ENCODE measurements at regions not wholly inside any gene's neighbourhood (a gene's known extent, or its start where the extent isn't known, plus 50 kb on each side); places are given as distances from the start of the nearest gene placed in this dataset.

DNA sequence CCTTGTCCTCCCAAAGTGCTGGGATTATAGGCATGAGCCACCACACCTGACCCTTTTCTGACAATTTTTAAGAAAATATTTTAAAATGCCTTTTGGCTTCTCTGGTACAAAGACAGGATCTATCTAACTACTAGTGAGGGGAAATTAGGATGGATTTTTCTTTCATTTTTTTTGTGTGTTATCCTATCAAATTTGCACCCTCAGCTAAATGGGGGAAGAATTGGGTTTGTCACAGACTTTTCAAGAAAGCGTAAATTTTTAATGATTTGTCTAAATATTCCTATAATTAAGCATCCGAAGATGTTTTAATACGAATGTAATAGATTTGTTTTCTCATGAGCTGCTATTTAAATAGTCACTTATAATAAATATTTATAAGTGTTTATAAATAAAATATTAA is 340.0 kb upstream of the ETAA1 start:
- in situ Hi-C loops (cut with HindIII; ENCODE audit: low pct_unique_long_range_greater_than_20kb, low sequenced_read_pairs) (no loop called here), intact Hi-C loops (cut with micrococcal nuclease; ENCODE audit: unreplicated experiment) (no loop called here)
- H3K27ac ChIP-seq (ENCODE audit: low read length): no peak overlapping the region
- ChIA-PET POLR2A (no interaction called here), CTCF (no interaction called here)
- no peaks in the 10 kb centered on the region for H3K4me1 ChIP-seq (ENCODE audit: control insufficient read depth, insufficient read depth, low read length)
- H3K9me3 ChIP-seq (ENCODE audit: control insufficient read depth, insufficient read depth, low read depth, low read length): no peaks in the 10 kb centered on the region
- no TSS peak for BruUV-seq (replicated peaks)
- ATAC-seq: no peak
- no peaks in the 10 kb centered on the region for H3K27me3 ChIP-seq (ENCODE audit: control insufficient read depth, insufficient read depth, low read length)
- H3K4me3 ChIP-seq (ENCODE audit: low read depth in 2 of 2, low read length in 2 of 2): no peak overlapping the region
- no peaks in the 10 kb centered on the region for H3K36me3 ChIP-seq (ENCODE audit: control insufficient read depth, insufficient read depth, low read length)
- TF ChIP-seq SIN3A (IDR thresholded peaks at IDR 0.05; ENCODE audit: borderline replicate concordance, insufficient read depth, low read depth, low read length) (no peak), CTCF (IDR thresholded peaks at IDR 0.05) (no peak), TCF7L2 (IDR thresholded peaks at IDR 0.05; ENCODE audit: low read depth, low read length) (no peak), POLR2AphosphoS5 (IDR thresholded peaks at IDR 0.05; ENCODE audit: low read depth, low read length) (no peak)
- TF ChIP-seq, protein P1, sequence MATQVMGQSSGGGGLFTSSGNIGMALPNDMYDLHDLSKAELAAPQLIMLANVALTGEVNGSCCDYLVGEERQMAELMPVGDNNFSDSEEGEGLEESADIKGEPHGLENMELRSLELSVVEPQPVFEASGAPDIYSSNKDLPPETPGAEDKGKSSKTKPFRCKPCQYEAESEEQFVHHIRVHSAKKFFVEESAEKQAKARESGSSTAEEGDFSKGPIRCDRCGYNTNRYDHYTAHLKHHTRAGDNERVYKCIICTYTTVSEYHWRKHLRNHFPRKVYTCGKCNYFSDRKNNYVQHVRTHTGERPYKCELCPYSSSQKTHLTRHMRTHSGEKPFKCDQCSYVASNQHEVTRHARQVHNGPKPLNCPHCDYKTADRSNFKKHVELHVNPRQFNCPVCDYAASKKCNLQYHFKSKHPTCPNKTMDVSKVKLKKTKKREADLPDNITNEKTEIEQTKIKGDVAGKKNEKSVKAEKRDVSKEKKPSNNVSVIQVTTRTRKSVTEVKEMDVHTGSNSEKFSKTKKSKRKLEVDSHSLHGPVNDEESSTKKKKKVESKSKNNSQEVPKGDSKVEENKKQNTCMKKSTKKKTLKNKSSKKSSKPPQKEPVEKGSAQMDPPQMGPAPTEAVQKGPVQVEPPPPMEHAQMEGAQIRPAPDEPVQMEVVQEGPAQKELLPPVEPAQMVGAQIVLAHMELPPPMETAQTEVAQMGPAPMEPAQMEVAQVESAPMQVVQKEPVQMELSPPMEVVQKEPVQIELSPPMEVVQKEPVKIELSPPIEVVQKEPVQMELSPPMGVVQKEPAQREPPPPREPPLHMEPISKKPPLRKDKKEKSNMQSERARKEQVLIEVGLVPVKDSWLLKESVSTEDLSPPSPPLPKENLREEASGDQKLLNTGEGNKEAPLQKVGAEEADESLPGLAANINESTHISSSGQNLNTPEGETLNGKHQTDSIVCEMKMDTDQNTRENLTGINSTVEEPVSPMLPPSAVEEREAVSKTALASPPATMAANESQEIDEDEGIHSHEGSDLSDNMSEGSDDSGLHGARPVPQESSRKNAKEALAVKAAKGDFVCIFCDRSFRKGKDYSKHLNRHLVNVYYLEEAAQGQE (IDR thresholded peaks at IDR 0.05; ENCODE audit: insufficient read depth in 1 of 2, low read depth in 2 of 2, low read length in 1 of 2): no peak
- no peak for DNase-seq (ENCODE audit: low read depth, low spot score)

GRCh38 chr2:67057901-67058703 is 339.0 kb upstream of the ETAA1 start:
- H3K4me3 ChIP-seq (ENCODE audit: low read depth in 2 of 2, low read length in 2 of 2): no peak overlapping the region
- CTCF ChIA-PET: no interaction called here
- DNase-seq (ENCODE audit: low read depth, low spot score): no peak
- intact Hi-C loops (cut with micrococcal nuclease; ENCODE audit: unreplicated experiment) (no loop called here), in situ Hi-C loops (cut with HindIII; ENCODE audit: low pct_unique_long_range_greater_than_20kb, low sequenced_read_pairs) (no loop called here)
- POLR2A ChIA-PET: no interaction called here
- H3K4me1 ChIP-seq (ENCODE audit: control insufficient read depth, insufficient read depth, low read length): no peaks in the 10 kb centered on the region
- ATAC-seq: no peak
- no peaks in the 10 kb centered on the region for H3K36me3 ChIP-seq (ENCODE audit: control insufficient read depth, insufficient read depth, low read length)
- no peaks in the 10 kb centered on the region for H3K9me3 ChIP-seq (ENCODE audit: control insufficient read depth, insufficient read depth, low read depth, low read length)
- no TSS peak for BruUV-seq (replicated peaks)
- H3K27ac ChIP-seq (ENCODE audit: low read length): no peak overlapping the region
- no peaks in the 10 kb centered on the region for H3K27me3 ChIP-seq (ENCODE audit: control insufficient read depth, insufficient read depth, low read length)
- TF ChIP-seq POLR2AphosphoS5 (IDR thresholded peaks at IDR 0.05; ENCODE audit: low read depth, low read length) (no peak), SIN3A (IDR thresholded peaks at IDR 0.05; ENCODE audit: borderline replicate concordance, insufficient read depth, low read depth, low read length) (no peak), CTCF (IDR thresholded peaks at IDR 0.05) (no peak)
